ENCODE measurements at regions not wholly inside any gene's neighbourhood (a gene's known extent, or its start where the extent isn't known, plus 50 kb on each side); places are given as distances from the start of the nearest gene placed in this dataset.

DNA sequence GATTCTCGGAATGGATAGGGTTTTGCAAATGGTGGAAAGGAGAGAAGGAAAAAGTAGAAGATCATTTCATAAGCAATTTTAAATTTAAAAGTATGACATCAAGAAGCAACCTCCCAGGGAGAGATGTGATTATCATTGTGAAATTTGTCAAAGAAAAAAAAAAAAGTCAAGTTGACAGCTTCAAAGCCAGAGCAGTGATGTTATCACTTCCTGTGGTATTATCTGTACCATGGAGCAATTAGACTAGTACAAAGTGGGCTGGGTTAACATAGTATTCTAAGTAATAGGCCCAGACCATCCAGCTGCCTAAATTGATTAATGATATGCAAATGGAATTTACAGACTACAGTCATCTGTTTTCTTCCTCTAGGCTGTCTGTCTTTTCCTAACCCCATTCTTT lies 84.0 kb upstream of the NPY start:
- DNase-seq (ENCODE audit: low spot score) = no peak

DNA sequence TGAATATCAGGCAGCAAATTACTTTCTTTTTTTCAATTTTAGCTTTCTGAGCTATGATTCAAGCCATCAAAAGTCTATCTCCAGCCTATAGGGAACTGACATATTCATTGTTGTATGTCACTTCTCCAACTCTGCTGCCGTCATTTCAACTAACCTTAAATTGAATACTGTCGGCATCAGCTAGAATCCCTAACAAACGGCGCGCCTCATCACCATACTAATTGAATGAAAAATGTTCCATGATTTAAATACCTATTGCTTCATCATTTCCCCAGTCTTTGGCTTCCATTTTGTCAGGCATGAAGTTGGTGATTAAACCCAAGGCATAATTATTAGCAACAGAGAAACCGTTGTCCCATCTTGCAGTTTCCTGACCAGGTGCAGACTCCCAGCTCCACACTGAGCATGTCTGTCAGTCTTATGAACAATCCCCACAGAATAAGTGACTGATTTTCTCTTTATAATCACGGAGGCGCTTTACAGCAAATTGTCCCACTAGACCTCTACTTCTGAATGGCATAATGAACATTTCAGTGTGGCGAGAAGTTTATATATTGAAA lies 83.5 kb upstream of the NPY start:
- no peak for DNase-seq (ENCODE audit: low spot score)

GRCh38 chr7:24201226-24201625 lies 82.8 kb upstream of the NPY start:
- no peak for DNase-seq (ENCODE audit: low spot score)

GRCh38 chr7:24212073-24212472 lies 71.9 kb upstream of the NPY start:
- DNase-seq (ENCODE audit: low spot score) = no peak

DNA sequence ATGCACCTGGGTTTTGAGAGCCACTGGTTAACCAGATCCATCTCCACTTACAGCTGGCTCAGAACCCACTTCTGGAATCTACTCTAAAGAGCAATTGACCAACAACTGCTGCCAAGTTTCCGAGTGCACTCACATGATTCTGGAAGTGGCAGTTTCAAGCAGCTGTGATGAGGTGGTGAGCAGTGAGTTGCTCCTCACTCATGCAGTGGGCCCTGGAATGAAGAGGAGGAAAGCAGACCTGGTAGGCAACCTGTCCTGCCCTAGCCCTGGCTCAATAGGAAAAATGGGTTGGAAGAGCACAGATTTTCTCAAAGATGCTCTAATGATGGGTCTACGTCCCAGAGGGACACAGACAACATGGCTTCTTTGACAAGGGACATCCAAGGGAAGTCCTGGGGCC lies 70.7 kb upstream of the NPY start:
- DNase-seq (ENCODE audit: low spot score) = no peak

DNA sequence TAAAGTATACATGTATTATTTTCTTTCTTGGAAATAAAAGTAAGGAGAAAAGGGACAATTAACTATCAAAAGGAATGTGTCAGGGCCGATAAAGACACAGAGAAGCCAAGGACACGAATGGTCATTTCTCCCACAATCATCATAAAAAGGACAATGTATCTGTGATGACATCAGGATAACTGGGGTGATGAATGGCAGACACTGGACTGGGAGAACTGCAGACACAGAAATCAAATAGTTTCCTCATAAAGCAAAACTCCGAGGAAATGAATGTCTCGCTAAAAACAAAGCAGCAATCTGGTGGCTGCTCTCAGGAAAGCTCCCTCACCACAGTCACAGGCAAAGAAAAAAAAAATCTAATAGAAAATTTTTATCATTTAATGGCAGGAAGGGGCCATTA lies 69.3 kb upstream of the NPY start:
- DNase-seq (ENCODE audit: low spot score) = no peak

GRCh38 chr7:24216576-24217125 lies 67.3 kb upstream of the NPY start:
- no peak for DNase-seq (ENCODE audit: low spot score)

- no peak for DNase-seq (ENCODE audit: low spot score)
These were observed 62.5 kb upstream of the NPY start for GRCh38 chr7:24221500-24221899.

- no peak for DNase-seq (ENCODE audit: low spot score)
These were observed 56.9 kb upstream of the NPY start for GRCh38 chr7:24227068-24227467.

GRCh38 chr7:24227603-24228359 lies 56.2 kb upstream of the NPY start:
- DNase-seq (ENCODE audit: low spot score) = no peak

- no peak for DNase-seq (ENCODE audit: low spot score)
These were observed 54.3 kb upstream of the NPY start for GRCh38 chr7:24229481-24230226.

- DNase-seq (ENCODE audit: low spot score) = no peak
These were observed 52.5 kb upstream of the NPY start for GRCh38 chr7:24231493-24231892.

GRCh38 chr7:24233386-24233785 lies 50.6 kb upstream of the NPY start:
- DNase-seq (ENCODE audit: low spot score) = no peak
